GM19238 (cell line): ENCODE measurements at regions not wholly inside any gene's neighbourhood (a gene's known extent, or its start where the extent isn't known, plus 50 kb on each side); places are given as distances from the start of the nearest gene placed in this dataset.
"Not testable (repeated sequence)": the region's sequence is repeated elsewhere in the genome, so short reads cannot be mapped to it uniquely, and the experiment has no call there.

Source experiments
- DNase-seq: peaks from one replicate; pipeline ENCODE4 v3.0.0; 2011; ENCODE audit warnings: low spot score; ENCODE audit not compliant: insufficient read length

- DNase-seq = no peak
These were observed 156.9 kb upstream of the TTC29 start for GRCh38 chr4:147102596-147102995.

- DNase-seq = no peak
These were observed 157.8 kb upstream of the TTC29 start for GRCh38 chr4:147103403-147103946.

- no peak for DNase-seq
These were observed 159.1 kb upstream of the TTC29 start for GRCh38 chr4:147104768-147105167.

- no peak for DNase-seq
These were observed 162.7 kb upstream of the TTC29 start for GRCh38 chr4:147108409-147108808.

- no peak for DNase-seq
These were observed 164.1 kb upstream of the TTC29 start for GRCh38 chr4:147109800-147110199.

GRCh38 chr4:147110473-147111367 lies 165.1 kb upstream of the TTC29 start:
- no peak for DNase-seq

DNA sequence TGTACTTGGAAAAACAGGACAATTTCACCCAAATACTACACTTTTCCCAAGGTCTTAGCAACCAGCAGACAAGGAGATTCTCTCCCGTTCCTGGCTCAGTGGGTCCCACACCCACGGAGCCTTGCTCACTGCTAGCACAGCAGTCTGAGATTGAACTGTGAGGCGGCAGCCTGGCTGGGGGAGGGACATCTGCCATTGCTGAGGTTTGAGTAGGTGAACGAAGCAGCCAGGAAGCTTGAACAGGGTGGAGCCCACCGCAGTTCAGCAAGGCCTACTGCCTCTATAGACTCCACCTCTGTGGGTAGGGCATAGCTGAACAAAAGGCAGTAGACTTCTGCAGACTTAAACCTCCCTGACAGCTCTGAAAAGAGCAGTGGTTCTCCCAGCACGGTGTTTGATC lies 166.5 kb upstream of the TTC29 start:
- not testable (repeated sequence) for DNase-seq

DNA sequence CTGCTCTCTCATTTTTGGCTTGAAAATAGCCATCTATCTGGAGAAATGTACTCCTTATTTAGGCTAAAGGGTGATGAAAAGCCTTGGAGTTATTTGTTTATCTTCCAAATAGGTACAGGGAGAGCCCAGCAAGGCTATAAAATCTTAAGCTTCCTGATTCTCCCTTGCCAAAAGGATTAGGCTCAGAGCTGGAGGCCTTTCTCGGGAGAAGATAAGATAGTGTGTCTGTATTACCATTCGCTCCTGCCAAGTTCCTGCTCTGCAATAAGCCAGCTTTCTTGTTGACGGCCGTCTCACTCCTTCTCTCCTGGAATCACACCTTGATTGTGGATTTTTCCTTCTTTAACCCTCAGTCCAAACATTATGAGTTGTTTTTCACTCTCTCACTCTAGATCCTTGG lies 171.8 kb upstream of the TTC29 start:
- no peak for DNase-seq

DNA sequence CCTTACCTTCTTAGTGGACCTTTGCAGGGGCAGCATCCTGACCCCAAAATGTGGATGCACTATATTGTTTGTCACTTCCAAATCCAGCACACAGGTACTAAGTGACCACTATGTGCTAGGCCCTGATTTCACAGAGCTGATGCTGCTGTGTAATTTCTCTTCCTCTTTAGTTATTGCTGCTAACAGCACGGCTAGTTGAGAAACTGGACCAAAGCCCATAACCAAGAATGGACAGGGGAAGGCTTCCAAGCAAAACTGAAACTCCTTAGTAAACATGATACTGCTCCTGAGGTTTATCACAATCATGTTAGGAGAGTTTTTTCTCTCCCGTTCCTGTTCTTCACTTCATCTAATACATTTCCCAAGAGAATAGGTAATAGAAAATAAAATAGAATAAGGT lies 172.9 kb upstream of the TTC29 start:
- DNase-seq = no peak

DNA sequence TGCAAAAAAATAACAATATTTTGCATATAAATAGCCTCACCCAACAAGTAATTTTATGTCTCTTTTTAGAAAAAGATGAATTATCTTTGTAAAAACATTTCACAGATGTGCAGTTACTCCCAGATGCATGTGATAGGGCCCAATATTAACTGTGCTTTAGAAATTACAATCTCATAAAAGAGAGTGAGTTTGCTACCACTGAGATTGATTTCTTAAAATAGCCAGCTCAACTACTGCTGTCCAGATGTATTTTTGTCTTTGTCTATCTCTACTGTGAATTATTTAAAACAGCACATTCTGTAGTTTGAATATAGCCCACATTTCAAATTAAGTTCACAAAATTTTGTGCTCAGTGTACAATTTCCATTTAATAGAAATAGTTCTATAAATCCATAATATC lies 177.0 kb upstream of the TTC29 start:
- no peak for DNase-seq

DNA sequence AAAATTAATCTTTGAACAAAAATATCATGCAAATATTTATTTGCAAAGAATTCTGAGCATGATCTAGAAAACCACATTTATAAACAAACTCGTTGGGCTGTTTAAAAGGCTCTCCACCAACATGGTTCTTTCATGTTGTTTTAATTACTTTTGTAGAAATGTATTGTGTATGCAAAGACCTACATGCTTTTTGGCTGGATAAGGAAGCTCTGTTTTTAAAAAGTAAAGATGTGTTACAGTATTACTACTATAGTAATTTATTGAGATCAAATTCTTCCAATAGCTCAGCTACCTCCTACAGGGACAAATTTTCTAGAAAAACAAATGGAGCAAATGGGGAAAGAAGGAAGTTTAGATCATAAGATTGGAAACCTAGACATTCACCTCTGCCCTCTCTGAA lies 177.5 kb upstream of the TTC29 start:
- no peak for DNase-seq

- DNase-seq = no peak
These were observed 183.1 kb upstream of the TTC29 start for GRCh38 chr4:147128787-147129186.

- no peak for DNase-seq
These were observed 184.0 kb upstream of the TTC29 start for GRCh38 chr4:147129687-147130086.

DNA sequence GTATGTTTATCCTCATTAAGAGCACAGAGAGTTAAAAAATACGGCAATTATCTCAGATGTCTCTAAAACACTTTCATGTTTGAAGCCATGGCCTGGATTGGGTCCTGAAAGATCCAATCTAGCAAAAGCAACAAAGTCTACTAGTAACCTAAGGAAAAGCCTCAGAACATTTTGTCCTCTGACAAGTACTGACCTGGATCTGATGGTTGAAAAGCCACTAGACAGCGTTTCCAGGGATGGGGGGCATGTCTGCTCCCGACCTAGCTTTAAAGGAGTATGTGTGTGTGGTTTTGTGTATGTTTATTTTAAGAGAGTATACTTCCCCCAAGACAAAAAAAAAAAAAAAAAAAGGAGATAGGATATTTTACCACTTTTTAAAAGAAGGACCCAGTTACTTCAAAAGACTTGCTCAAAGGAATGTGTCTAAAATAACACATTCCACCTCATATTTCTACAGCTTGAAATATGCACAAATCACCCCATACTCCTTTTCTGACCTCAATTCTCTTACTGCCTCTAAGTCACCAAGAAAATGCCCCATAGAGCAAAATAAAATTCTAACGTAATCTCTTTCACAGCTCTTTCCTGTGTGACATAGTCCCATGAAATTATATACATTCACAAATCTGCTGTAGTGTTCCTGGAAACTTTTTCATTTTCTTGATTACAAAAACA lies 189.0 kb upstream of the TTC29 start:
- DNase-seq = no peak

DNA sequence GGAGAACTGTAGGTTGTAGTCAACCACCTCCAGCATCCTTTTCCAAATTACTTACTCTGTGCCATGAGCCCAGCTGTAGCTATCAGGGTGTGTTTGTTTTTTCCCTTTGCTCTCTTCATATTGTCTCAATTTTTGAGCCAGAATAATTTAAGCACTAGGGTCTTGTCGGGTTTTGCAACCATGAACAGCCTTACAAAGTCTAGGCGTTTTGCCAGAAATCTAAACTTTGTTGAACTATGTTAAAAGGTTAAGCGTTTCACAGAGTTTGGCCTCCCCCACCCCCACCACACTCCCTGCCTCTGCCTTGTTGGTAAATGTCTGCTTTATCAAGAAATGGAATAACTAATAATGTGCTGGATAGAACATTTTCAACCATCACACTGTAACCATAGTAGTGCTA lies 190.6 kb upstream of the TTC29 start:
- no peak for DNase-seq

GRCh38 chr4:147136751-147137150 lies 191.1 kb upstream of the TTC29 start:
- no peak for DNase-seq

- DNase-seq = no peak
These were observed 191.6 kb upstream of the TTC29 start for GRCh38 chr4:147137280-147137679.

DNA sequence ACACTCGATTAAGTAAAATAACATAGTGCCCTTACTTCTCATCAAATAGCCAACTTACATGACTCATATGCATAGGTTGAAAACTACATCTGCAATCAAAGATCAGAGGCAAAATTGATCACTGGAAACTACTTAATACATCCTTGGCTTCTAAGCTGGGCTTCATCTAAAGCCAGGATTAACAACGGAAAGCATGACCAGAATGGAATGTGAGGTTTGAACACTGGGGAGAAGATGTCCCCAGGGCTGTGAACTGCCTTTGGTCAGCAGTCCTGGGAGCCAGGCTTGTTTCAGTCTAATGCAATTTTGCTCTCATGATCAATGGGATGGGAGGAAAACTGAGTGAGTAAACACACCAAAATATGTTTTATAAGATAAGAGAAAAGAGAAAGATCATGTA lies 192.5 kb upstream of the TTC29 start:
- DNase-seq = no peak

- no peak for DNase-seq
These were observed 194.0 kb upstream of the TTC29 start for GRCh38 chr4:147139455-147140198.

DNA sequence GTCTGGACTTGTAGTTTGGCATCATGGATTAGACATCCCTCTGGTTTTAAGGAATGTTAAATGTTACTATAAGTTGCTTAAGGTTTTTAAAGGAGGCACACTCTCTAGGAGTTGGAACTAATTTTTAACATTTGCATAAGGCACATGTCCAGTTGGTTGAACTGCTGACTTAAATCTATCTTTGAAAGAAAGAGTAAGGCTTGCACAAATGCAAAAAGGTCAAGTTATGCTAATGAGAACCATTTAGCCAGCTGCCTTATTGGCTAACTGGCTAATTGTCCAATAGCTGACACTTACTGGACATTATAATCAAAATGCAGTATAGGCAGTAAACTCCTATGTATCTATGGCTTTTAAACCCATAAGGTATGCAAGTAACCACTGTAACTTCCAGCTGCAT lies 206.1 kb upstream of the TTC29 start:
- no peak for DNase-seq

- no peak for DNase-seq
These were observed 212.4 kb upstream of the TTC29 start for GRCh38 chr4:147157860-147158701.
